ENCODE measurements at regions not wholly inside any gene's neighbourhood (a gene's known extent, or its start where the extent isn't known, plus 50 kb on each side); places are given as distances from the start of the nearest gene placed in this dataset.

DNA sequence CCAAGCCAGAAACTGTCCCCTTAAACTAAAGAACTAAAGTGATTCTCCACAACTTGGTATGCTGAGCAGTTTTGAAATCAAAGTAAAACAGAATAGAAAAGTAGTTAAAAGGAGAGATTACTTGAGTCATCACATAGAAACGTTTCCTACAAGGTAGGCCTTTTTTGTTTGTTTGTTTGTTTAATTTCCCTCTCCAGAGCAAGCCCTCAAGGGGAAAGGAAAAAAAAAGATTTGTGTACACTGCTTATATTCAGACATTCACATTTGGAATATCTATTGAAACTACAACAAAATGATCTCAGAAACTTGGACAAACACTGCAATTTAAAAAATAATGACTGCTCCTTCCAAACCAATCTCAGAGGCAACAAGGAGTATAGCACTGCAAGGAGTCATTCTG lies 304.7 kb upstream of the NREP start:
- TF ChIP-seq, protein P1, sequence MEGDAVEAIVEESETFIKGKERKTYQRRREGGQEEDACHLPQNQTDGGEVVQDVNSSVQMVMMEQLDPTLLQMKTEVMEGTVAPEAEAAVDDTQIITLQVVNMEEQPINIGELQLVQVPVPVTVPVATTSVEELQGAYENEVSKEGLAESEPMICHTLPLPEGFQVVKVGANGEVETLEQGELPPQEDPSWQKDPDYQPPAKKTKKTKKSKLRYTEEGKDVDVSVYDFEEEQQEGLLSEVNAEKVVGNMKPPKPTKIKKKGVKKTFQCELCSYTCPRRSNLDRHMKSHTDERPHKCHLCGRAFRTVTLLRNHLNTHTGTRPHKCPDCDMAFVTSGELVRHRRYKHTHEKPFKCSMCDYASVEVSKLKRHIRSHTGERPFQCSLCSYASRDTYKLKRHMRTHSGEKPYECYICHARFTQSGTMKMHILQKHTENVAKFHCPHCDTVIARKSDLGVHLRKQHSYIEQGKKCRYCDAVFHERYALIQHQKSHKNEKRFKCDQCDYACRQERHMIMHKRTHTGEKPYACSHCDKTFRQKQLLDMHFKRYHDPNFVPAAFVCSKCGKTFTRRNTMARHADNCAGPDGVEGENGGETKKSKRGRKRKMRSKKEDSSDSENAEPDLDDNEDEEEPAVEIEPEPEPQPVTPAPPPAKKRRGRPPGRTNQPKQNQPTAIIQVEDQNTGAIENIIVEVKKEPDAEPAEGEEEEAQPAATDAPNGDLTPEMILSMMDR (IDR thresholded peaks at IDR 0.05; ENCODE audit: low read depth, low read length) = no peak
- TF ChIP-seq POLR2A (IDR thresholded peaks at IDR 0.05; ENCODE audit: extremely low read depth, insufficient read length) = no peak
